ENCODE measurements at regions not wholly inside any gene's neighbourhood (a gene's known extent, or its start where the extent isn't known, plus 50 kb on each side); places are given as distances from the start of the nearest gene placed in this dataset.

DNA sequence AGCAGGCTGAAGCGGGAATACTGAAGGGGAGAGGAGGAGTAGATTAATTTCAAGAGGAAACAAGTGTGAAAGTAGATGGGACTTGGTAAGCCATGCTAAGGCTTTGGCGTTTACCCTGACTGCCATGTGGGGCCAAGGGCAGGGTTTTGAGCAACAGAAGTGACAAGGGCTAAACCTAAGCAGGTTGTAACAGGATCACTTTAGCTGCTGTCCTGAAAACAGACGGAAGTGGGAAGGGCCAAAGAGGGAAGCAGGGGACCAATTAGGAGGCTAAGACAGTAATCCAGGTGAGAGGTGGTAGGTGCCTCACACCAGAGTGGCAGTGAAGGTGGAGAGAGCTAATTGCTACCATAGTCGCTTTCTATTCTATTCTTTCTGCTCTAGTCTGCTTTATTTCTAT is 166.5 kb downstream of the PJA1 start:
- Mint-ChIP-seq H3K4me1 (peaks cover 14% of the 10 kb centered on the region), H3K9me3 (peaks cover 5% of the 10 kb centered on the region), H3K36me3 (ENCODE audit: low read depth) (no peaks in the 10 kb centered on the region), H3K27me3 (ENCODE audit: low read depth) (no peaks in the 10 kb centered on the region), H3K27ac (ENCODE audit: unreplicated experiment) (no peak overlapping the region), H3K4me3 (no peak overlapping the region)
- TF ChIP-seq, protein P1, sequence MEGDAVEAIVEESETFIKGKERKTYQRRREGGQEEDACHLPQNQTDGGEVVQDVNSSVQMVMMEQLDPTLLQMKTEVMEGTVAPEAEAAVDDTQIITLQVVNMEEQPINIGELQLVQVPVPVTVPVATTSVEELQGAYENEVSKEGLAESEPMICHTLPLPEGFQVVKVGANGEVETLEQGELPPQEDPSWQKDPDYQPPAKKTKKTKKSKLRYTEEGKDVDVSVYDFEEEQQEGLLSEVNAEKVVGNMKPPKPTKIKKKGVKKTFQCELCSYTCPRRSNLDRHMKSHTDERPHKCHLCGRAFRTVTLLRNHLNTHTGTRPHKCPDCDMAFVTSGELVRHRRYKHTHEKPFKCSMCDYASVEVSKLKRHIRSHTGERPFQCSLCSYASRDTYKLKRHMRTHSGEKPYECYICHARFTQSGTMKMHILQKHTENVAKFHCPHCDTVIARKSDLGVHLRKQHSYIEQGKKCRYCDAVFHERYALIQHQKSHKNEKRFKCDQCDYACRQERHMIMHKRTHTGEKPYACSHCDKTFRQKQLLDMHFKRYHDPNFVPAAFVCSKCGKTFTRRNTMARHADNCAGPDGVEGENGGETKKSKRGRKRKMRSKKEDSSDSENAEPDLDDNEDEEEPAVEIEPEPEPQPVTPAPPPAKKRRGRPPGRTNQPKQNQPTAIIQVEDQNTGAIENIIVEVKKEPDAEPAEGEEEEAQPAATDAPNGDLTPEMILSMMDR (conservative IDR thresholded peaks at IDR 0.05) = no peak
- DNase-seq (ENCODE audit: low read depth, low spot score) = no peak

DNA sequence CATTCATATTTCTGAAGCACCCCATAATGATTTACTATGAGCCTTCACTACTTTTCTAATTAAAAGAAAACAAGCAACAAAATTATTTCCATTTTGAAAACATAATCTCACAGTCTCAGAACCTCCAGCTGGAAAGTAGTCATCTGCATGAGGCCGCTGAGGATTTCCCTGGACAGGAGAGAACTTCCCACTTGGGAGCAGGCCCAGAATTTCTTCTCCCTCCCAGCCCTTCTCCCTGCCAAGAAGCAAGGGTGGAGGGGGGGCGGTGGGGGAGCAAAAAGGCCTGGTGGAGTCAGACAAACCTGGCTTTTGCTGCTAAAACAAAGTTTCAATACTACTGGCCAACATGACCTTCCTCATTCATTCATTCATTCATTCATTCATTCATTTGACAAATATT is 167.3 kb downstream of the PJA1 start:
- H3K36me3 Mint-ChIP-seq (ENCODE audit: low read depth) = no peaks in the 10 kb centered on the region
- H3K27ac Mint-ChIP-seq (ENCODE audit: unreplicated experiment) = no peak overlapping the region
- H3K9me3 Mint-ChIP-seq = peaks cover 5% of the 10 kb centered on the region
- no peaks in the 10 kb centered on the region for H3K27me3 Mint-ChIP-seq (ENCODE audit: low read depth)
- DNase-seq (ENCODE audit: low read depth, low spot score) = no peak
- no peak overlapping the region for H3K4me3 Mint-ChIP-seq
- TF ChIP-seq, protein P1 (conservative IDR thresholded peaks at IDR 0.05) = no peak
- peaks cover 14% of the 10 kb centered on the region for H3K4me1 Mint-ChIP-seq

DNA sequence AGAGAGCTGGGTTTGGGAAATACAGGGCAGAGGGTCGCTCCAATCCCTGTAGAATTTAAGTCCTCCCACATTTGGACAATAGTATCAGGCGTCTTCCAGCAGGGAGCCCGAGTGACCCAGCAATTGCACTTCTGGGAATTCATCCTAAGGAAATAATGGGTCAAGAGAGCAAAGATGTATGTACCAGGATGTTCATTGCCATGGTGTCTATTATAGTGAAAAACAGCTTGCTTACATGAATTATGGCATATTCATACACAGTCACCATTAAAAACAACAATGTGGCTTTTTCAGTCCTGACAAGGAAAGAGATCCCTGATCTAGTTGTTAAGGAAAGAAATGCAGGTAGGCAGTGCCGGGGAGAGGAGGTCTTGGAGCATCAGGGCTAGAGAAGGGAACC is 167.7 kb downstream of the PJA1 start:
- Mint-ChIP-seq H3K4me1 (peaks cover 14% of the 10 kb centered on the region), H3K4me3 (no peak overlapping the region), H3K9me3 (peaks cover 5% of the 10 kb centered on the region), H3K27me3 (ENCODE audit: low read depth) (no peaks in the 10 kb centered on the region), H3K27ac (ENCODE audit: unreplicated experiment) (no peak overlapping the region), H3K36me3 (ENCODE audit: low read depth) (no peaks in the 10 kb centered on the region)
- no peak for DNase-seq (ENCODE audit: low read depth, low spot score)
- TF ChIP-seq, protein P1 (conservative IDR thresholded peaks at IDR 0.05) = no peak

DNA sequence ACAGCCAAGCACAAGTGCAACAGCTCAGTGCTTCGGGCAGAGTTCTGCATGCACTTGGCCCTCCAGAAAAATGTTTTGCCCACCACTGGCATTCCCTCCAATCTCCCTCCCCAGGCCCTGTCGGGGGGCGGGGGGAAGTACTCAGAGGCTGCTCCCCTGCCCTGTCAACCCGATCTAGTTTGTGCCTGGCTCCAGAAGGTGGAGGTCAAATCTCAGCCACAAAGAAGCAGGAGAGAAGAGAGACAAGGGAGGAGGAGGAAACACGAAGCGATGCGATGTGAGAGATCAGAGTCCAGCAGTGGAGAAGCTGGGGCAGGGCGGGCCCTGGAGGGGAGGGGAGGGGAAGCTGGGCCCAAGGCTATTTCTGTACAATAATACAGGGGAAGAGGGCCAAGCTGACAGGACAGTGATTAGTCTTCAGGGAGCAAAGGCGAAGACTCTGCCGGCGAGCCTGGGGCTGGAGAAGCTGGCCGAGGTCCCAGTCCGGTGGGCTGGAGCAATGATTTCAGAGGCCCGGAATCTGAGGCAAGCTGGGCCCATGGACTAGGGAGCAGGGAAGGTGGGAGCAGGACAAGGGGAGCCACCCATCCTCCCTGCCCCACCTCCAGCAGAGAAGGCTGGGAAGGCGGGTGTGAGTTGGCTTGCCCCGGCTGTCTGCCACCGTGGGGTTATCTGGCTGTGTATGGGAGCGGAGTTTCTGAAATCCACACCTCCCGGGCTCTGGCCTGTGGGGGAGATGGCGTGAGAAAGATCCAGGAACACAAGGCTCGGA is 167.1 kb downstream of the EFNB1 start:
- peaks cover 14% of the 10 kb centered on the region for H3K4me1 Mint-ChIP-seq
- no peaks in the 10 kb centered on the region for H3K36me3 Mint-ChIP-seq (ENCODE audit: low read depth)
- no peak overlapping the region for H3K27ac Mint-ChIP-seq (ENCODE audit: unreplicated experiment)

DNA sequence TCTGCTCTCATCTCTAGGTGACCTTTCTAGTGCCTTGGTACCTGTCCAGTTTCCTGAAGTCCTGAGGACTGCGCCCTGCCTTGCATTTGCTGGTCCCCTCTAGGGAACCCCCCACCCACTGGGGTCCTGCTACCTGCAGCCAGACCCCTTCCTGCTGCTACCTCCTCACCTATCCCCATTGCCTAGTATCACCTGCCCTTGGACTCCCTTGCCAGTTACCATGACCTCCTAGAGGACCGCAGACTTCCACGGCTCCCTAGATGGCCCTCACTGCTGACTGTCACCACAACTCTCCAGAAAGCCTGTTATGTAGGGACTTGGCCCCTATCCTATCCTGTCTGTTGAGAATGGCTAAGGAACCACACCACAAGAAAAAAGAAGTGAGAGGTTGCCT is 166.6 kb downstream of the EFNB1 start:
- H3K9me3 Mint-ChIP-seq = peaks cover 2% of the 10 kb centered on the region
- TF ChIP-seq, protein P1 (conservative IDR thresholded peaks at IDR 0.05) = no peak
- no peak for DNase-seq (ENCODE audit: low read depth, low spot score)
- peaks cover 17% of the 10 kb centered on the region for H3K4me1 Mint-ChIP-seq
- H3K36me3 Mint-ChIP-seq (ENCODE audit: low read depth) = no peaks in the 10 kb centered on the region
- H3K27ac Mint-ChIP-seq (ENCODE audit: unreplicated experiment) = no peak overlapping the region
- no peak overlapping the region for H3K4me3 Mint-ChIP-seq
- no peaks in the 10 kb centered on the region for H3K27me3 Mint-ChIP-seq (ENCODE audit: low read depth)

More for the DNA sequence above, 167.1 kb downstream of the EFNB1 start:
- no peak overlapping the region for H3K4me3 Mint-ChIP-seq
- TF ChIP-seq, protein P1 (conservative IDR thresholded peaks at IDR 0.05) = no peak
- H3K9me3 Mint-ChIP-seq = peaks cover 3% of the 10 kb centered on the region
- DNase-seq (ENCODE audit: low read depth, low spot score) = no peak
- no peaks in the 10 kb centered on the region for H3K27me3 Mint-ChIP-seq (ENCODE audit: low read depth)
